Tibial nerve (tissue), 4 donors: ENCODE measurements at regions not wholly inside any gene's neighbourhood (a gene's known extent, or its start where the extent isn't known, plus 50 kb on each side); places are given as distances from the start of the nearest gene placed in this dataset.

Experiments used
- DNase-seq, 2 donors: peaks; one replicate each; pipeline ENCODE4 v3.0.0-alpha.2; 2019; ENCODE audit warnings: low spot score in 2 of 2
- H3K27ac ChIP-seq, 4 donors: fragments of 200-600 bp; sonication (generic) in 3 of 4; one replicate each; pipeline ENCODE4 v1.5.1; 2017 to 2019; ENCODE audit warnings: mild to moderate bottlenecking in 1 of 4
- H3K27me3 ChIP-seq, 2 donors: fragments of 200-600 bp; sonication (generic) in 1 of 2; one replicate each; pipeline versions ENCODE4 v1.5.1 to v1.6.0; 2017 to 2019
- H3K36me3 ChIP-seq, 3 donors: fragments of 200-600 bp; sonication (generic); one replicate each; pipeline ENCODE4 v1.5.1; 2018 to 2019
- H3K4me1 ChIP-seq, 4 donors: fragments of 200-600 bp; sonication (generic) in 3 of 4; one replicate each; pipeline ENCODE4 v1.5.1; 2017 to 2019
- H3K4me3 ChIP-seq, 4 donors: fragments of 200-600 bp; sonication (generic) in 3 of 4; one replicate each; pipeline ENCODE4 v1.5.1; 2017 to 2019; ENCODE audit warnings: mild to moderate bottlenecking in 1 of 4, moderate library complexity in 1 of 4
- H3K9me3 ChIP-seq, 4 donors: fragments of 200-600 bp; sonication (generic) in 3 of 4; one replicate each; pipeline ENCODE4 v1.5.1; 2017 to 2019
- CTCF ChIP-seq, 5 experiments: fragments of 200-600 bp in 3 of 5; fragments of 450-650 bp in 2 of 5; sonication (generic) in 3 of 5; IDR thresholded peaks; one replicate each; pipeline ENCODE4 v1.5.1; 2016 to 2019; ENCODE audit warnings: antibody characterized with exemption in 5 of 5, mild to moderate bottlenecking in 3 of 5, moderate library complexity in 2 of 5
- EP300 ChIP-seq, 2 donors: sonication (generic); formaldehyde crosslinking; IDR thresholded peaks; one replicate each; pipeline ENCODE4 v1.6.1; 2017; ENCODE audit warnings: antibody characterized with exemption in 2 of 2, mild to moderate bottlenecking in 1 of 2
- POLR2A ChIP-seq, 2 donors: fragments of 450-650 bp; IDR thresholded peaks; one replicate each; pipeline ENCODE4 v1.6.1; 2017; ENCODE audit warnings: antibody characterized with exemption in 2 of 2, mild to moderate bottlenecking in 2 of 2, moderate library complexity in 2 of 2
- WGBS, 2 donors: methylation state at CpG; one replicate each; pipeline ENCODE4 v1.1.5; 2018; 5-methylcytosine and 5-hydroxymethylcytosine counted together

- H3K36me3 ChIP-seq = no peaks in the 10 kb centered on the region
- TF ChIP-seq CTCF (IDR thresholded peaks at IDR 0.05) (no peak), POLR2A (IDR thresholded peaks at IDR 0.05) (no peak), EP300 (IDR thresholded peaks at IDR 0.05) (no peak)
- no peaks in the 10 kb centered on the region for H3K4me1 ChIP-seq
- H3K4me3 ChIP-seq = no peak overlapping the region
- no peak overlapping the region for H3K27ac ChIP-seq
- no peaks in the 10 kb centered on the region for H3K9me3 ChIP-seq
- no peaks in the 10 kb centered on the region for H3K27me3 ChIP-seq
- DNase-seq = no peak
- WGBS, 2 donors = 91 to 95% methylated on average over 2 of the region's 2 CpGs
Observed at GRCh38 chr1:217253351-217253750, 377.5 kb downstream of the GPATCH2 start.

- Histone ChIP-seq H3K27me3 (no peaks in the 10 kb centered on the region), H3K9me3 (no peaks in the 10 kb centered on the region), H3K4me1 (no peaks in the 10 kb centered on the region), H3K27ac (no peak overlapping the region), H3K36me3 (no peaks in the 10 kb centered on the region), H3K4me3 (no peak overlapping the region)
- no peak for TF ChIP-seq CTCF (IDR thresholded peaks at IDR 0.05)
- no peak for TF ChIP-seq EP300 (IDR thresholded peaks at IDR 0.05)
- TF ChIP-seq POLR2A (IDR thresholded peaks at IDR 0.05) = no peak
- DNase-seq = no peak
- 72 to 86% methylated on average over 1 of the region's 1 CpG for WGBS, 2 donors
Observed at GRCh38 chr1:217251121-217251520, 379.8 kb downstream of the GPATCH2 start.

GRCh38 chr1:217249857-217250256, 381.0 kb downstream of the GPATCH2 start:
- Histone ChIP-seq H3K27ac (no peak overlapping the region), H3K4me1 (no peaks in the 10 kb centered on the region), H3K36me3 (no peaks in the 10 kb centered on the region), H3K4me3 (no peak overlapping the region), H3K27me3 (no peaks in the 10 kb centered on the region), H3K9me3 (no peaks in the 10 kb centered on the region)
- no peak for TF ChIP-seq CTCF (IDR thresholded peaks at IDR 0.05)
- no peak for TF ChIP-seq POLR2A (IDR thresholded peaks at IDR 0.05)
- TF ChIP-seq EP300 (IDR thresholded peaks at IDR 0.05) = no peak
- 77 to 90% methylated on average over 3 of the region's 3 CpGs for WGBS, 2 donors
- no peak for DNase-seq

GRCh38 chr1:217244971-217245370, 385.9 kb downstream of the GPATCH2 start:
- no peak overlapping the region for H3K27ac ChIP-seq
- 62 to 71% methylated on average over 5 of the region's 5 CpGs for WGBS, 2 donors
- H3K4me1 ChIP-seq = no peaks in the 10 kb centered on the region

GRCh38 chr1:217240656-217241055, 390.2 kb downstream of the GPATCH2 start:
- Histone ChIP-seq H3K9me3 (no peaks in the 10 kb centered on the region), H3K27me3 (no peaks in the 10 kb centered on the region), H3K36me3 (no peaks in the 10 kb centered on the region), H3K4me1 (no peaks in the 10 kb centered on the region), H3K4me3 (no peak overlapping the region), H3K27ac (no peak overlapping the region)
- DNase-seq = no peak
- WGBS, 2 donors = 62 to 68% methylated on average over 2 of the region's 2 CpGs
- TF ChIP-seq CTCF (IDR thresholded peaks at IDR 0.05) (no peak), EP300 (IDR thresholded peaks at IDR 0.05) (no peak), POLR2A (IDR thresholded peaks at IDR 0.05) (no peak)

More at GRCh38 chr1:217244971-217245370, 385.9 kb downstream of the GPATCH2 start:
- TF ChIP-seq EP300 (IDR thresholded peaks at IDR 0.05) = no peak
- Histone ChIP-seq H3K4me3 (no peak overlapping the region), H3K36me3 (no peaks in the 10 kb centered on the region), H3K27me3 (no peaks in the 10 kb centered on the region), H3K9me3 (no peaks in the 10 kb centered on the region)
- no peak for DNase-seq

- no peaks in the 10 kb centered on the region for H3K36me3 ChIP-seq
- no peak for DNase-seq
- no peaks in the 10 kb centered on the region for H3K9me3 ChIP-seq
- H3K4me1 ChIP-seq = no peaks in the 10 kb centered on the region
- H3K27me3 ChIP-seq = no peaks in the 10 kb centered on the region
- no peak overlapping the region for H3K4me3 ChIP-seq
- no peak overlapping the region for H3K27ac ChIP-seq
- TF ChIP-seq EP300 (IDR thresholded peaks at IDR 0.05) (no peak), POLR2A (IDR thresholded peaks at IDR 0.05) (no peak), CTCF (IDR thresholded peaks at IDR 0.05) (no peak)
Observed at GRCh38 chr1:217238945-217239344, 391.9 kb downstream of the GPATCH2 start.
